Fibroblast of skin of right quadriceps (primary cell): ENCODE measurements at regions not wholly inside any gene's neighbourhood (a gene's known extent, or its start where the extent isn't known, plus 50 kb on each side); places are given as distances from the start of the nearest gene placed in this dataset.

ENCODE experiments used
- DNase-seq: peaks from one replicate; pipeline ENCODE4 v3.0.0-alpha.2; 2013

- DNase-seq = no peak
Measured at GRCh38 chr11:134906356-134906955, 494.4 kb upstream of the B3GAT1 start.

GRCh38 chr11:134905928-134906327, 493.9 kb upstream of the B3GAT1 start:
- no peak for DNase-seq

- no peak for DNase-seq
Measured at GRCh38 chr11:134905517-134905916, 493.5 kb upstream of the B3GAT1 start.

GRCh38 chr11:134904103-134904790, 492.2 kb upstream of the B3GAT1 start:
- no peak for DNase-seq

GRCh38 chr11:134901955-134902918, 490.2 kb upstream of the B3GAT1 start:
- no peak for DNase-seq

GRCh38 chr11:134901542-134901941, 489.5 kb upstream of the B3GAT1 start:
- DNase-seq = no peak

- no peak for DNase-seq
Measured at GRCh38 chr11:134893810-134894685, 482.0 kb upstream of the B3GAT1 start.

- DNase-seq = no peak
Measured at GRCh38 chr11:134890446-134890845, 478.4 kb upstream of the B3GAT1 start.

GRCh38 chr11:134889832-134890231, 477.8 kb upstream of the B3GAT1 start:
- no peak for DNase-seq

GRCh38 chr11:134888821-134889220, 476.8 kb upstream of the B3GAT1 start:
- DNase-seq = no peak

GRCh38 chr11:134887896-134888295, 475.9 kb upstream of the B3GAT1 start:
- DNase-seq = no peak

GRCh38 chr11:134883484-134883883, 471.4 kb upstream of the B3GAT1 start:
- no peak for DNase-seq

- no peak for DNase-seq
Measured at GRCh38 chr11:134882671-134883297, 470.7 kb upstream of the B3GAT1 start.

GRCh38 chr11:134882141-134882540, 470.1 kb upstream of the B3GAT1 start:
- DNase-seq = no peak

GRCh38 chr11:134880788-134881187, 468.7 kb upstream of the B3GAT1 start:
- DNase-seq = no peak

GRCh38 chr11:134879931-134880330, 467.9 kb upstream of the B3GAT1 start:
- DNase-seq = no peak

GRCh38 chr11:134879341-134879740, 467.3 kb upstream of the B3GAT1 start:
- no peak for DNase-seq

GRCh38 chr11:134878785-134879184, 466.7 kb upstream of the B3GAT1 start:
- no peak for DNase-seq

GRCh38 chr11:134876226-134876625, 464.2 kb upstream of the B3GAT1 start:
- no peak for DNase-seq

GRCh38 chr11:134866981-134867675, 455.1 kb upstream of the B3GAT1 start:
- no peak for DNase-seq

GRCh38 chr11:134866215-134866614, 454.2 kb upstream of the B3GAT1 start:
- DNase-seq = no peak

- no peak for DNase-seq
Measured at GRCh38 chr11:134864968-134865305, 452.9 kb upstream of the B3GAT1 start.
